GM19455 (cell line): ENCODE measurements at regions not wholly inside any gene's neighbourhood (a gene's known extent, or its start where the extent isn't known, plus 50 kb on each side); places are given as distances from the start of the nearest gene placed in this dataset.
"Not testable (repeated sequence)": the region's sequence is repeated elsewhere in the genome, so short reads cannot be mapped to it uniquely, and the experiment has no call there.

Experiments
- ATAC-seq: cut with Tn5 transposase; IDR thresholded peaks from one replicate; pipeline ENCODE4 v1.9.1; 2021; ENCODE audit not compliant: unreplicated experiment

DNA sequence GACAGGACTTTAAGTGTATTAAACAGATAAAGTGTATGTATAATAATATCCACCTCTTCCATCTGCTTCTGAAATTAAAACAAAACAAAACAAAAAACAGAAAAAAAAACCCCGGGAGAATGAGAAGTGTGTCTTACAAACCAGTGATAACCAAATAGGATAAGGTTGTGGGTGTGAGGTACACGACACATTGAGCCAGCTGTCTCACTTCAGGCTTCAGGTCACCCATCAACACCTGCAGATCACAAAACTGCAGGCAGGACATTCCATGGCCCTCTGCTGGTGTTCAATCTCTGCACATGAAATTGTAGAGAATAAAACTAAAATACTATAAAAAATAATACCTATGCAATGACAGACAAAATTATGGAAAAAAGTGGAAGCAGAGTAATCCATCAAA lies 339.9 kb downstream of the SFMBT2 start:
- no peak for ATAC-seq

DNA sequence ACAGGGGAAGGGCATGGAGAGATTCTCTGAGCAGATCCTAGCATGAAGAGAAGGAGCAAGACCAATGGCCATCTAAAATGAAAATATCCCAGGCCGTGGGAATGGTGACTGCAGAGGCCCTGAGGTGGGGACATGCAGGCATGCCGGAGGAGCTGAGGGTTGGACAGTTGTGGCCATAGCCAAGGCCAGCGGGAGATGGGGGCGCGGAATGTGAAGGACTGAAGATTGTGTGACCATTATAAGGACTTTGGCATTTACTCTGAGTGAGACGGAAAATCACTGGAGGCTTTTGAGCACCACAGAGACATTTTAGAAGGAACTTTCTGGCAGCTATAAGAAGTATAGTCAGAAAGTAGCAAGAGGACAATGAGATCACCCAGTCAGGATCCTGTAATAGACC lies 341.1 kb downstream of the SFMBT2 start:
- no peak for ATAC-seq

- ATAC-seq: no peak
Observed at GRCh38 chr10:7056216-7056615, 354.6 kb downstream of the SFMBT2 start.

DNA sequence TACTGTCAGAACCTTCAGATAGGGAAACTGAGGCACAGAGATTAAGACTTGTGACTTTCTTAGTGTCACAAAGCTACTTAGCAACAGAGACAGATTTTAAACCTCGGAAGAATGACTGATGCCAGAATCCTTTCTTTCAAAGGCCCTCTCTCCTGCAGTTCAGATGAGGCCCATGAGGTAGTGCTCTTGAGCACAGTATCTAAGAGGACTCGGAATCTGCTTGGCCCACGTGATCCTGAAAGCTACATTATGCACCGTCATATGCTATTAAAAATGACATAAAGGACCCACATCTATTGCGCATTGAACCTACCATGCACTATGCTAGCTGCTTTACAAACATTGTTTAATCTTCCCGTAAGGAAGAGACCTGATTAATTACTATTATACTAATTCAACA lies 355.9 kb downstream of the SFMBT2 start:
- ATAC-seq: no peak

DNA sequence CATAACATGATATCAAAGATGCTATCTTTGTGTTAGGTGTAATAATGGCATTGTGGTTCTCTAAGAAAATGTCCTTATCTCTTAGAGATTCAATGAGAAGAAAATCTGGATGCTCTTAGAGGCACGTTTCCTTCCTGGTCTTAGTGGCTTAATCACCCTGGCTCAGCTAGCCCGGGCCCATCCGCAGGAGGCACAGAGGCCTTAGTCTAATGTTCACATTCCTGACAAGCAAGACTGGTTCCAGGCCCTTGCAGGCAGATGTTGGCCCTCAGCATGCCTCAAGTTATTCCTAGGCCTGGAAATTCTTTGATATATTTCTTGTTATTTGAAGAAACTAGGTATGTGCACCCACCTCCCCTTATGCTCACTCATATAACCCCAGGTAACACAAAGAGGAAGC lies 357.6 kb downstream of the SFMBT2 start:
- no peak for ATAC-seq

- ATAC-seq: not testable (repeated sequence)
Observed at GRCh38 chr10:7050024-7050423, 360.8 kb downstream of the SFMBT2 start.

DNA sequence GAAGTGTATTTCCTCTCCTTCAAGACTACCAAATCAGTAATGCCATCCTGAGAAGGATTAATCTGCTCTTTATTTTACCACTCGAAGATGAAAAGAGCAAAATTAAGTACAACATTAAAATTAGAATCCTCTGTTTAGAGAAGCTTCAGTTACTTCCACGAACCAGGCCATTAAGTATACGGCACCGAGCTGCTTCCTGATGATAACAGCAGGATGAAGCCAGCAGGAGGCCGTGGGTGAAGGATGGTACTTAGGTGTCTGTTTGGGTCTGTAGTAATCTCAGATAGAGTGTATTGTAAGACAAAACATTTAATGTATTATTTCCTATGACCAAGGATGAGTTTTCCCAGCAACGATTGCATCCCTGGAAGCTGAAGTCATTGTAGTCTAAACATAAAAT lies 362.8 kb downstream of the SFMBT2 start:
- ATAC-seq: no peak

DNA sequence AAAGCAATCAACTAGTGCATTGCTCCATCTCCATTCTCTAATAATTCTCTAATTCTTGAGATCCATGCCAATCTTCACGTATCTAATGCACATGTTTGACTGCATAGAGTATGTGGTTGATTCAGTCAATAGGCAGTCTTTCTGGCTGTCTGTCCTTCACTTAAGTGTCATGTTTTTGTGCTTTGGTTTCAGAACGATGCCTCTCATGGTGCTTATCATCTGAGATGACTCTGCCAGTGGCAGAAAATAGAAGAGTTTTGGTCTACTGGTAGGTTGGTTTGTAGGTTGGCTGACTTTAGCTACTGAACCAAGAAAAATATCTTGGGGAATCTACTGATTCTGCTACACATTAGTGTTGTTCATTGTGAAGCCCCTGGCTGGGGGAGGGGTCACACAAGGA lies 364.2 kb downstream of the SFMBT2 start:
- peak; percentile 64 for ATAC-seq

- ATAC-seq: peak; percentile 78
Observed at GRCh38 chr10:7045891-7046599, 364.8 kb downstream of the SFMBT2 start.

DNA sequence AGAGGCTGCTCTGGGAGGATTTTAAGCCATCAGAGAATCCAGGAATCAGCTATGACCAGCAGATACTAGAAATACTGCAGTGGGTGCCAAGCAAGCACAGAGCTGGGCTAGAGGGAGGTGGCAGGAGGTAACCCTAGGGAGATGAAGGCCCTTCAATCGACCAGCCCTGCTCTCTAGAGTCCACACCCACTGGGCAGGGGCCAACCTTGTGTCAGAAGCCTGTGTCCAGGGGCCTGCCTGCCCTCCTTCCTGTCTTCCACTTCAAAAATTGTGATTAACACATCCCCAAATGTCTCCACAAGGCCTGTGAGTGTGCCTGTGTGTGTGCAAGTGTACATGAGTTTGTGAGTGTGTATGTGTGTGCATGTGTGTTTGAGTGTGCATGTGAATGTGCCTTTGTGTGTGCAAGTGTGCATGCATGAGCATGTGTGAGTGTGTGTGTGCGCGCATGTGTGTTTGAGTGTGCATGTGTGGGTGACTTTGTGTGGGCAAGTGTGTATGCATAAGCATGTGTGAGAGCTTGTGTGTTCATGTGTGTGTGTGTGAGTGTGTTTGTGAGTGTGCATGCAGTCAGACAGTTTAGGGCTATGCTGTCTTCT lies 367.7 kb downstream of the SFMBT2 start:
- ATAC-seq: no peak

DNA sequence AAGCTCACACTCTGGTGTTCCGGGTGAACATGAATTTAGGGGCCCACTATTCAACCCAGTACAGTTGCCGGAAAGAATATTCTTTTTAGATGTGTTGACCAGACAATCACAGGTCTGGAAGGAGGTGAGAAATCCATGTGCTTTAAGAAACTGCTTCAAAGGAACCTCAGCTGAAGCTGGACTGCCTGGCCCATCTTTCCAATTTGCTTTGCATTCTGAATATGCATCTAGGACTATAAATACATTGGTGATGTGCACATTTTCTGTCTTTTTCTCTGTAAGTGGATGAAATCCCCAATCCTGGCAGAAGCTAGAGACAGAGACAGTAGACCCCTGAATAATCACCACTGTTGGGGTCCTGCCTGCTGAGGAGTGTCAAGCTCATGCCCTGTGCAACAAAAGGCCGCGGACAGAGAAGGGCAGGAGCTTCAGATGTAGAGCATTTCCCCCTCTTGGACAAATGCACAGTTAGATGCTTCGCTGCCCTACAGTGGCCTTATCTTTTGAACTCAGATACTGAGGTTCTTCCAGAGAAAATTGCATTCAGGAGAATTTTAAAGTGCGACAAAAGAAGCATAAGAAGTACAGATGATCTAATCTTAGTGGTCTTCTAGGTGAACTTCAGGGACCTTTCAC lies 368.3 kb downstream of the SFMBT2 start:
- no peak for ATAC-seq

DNA sequence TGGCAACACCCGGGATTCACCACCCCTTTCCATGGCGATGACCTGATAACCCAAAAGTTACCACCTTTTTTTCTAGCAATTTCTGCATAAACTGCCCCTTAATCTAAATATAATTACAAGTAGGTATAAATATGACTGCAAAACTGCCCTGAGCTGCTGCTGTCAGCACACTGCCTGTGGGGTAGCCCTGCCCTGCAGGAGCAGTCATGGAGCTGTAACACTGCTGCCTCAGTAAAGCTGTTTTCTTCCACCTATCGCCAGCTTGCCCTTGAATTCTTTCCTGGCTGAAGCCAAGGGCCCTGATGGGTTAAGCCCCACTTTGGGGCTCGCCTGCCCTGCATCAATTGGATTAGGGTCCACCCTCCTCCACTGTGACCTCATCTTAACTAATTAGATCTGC lies 368.8 kb downstream of the SFMBT2 start:
- ATAC-seq: no peak

DNA sequence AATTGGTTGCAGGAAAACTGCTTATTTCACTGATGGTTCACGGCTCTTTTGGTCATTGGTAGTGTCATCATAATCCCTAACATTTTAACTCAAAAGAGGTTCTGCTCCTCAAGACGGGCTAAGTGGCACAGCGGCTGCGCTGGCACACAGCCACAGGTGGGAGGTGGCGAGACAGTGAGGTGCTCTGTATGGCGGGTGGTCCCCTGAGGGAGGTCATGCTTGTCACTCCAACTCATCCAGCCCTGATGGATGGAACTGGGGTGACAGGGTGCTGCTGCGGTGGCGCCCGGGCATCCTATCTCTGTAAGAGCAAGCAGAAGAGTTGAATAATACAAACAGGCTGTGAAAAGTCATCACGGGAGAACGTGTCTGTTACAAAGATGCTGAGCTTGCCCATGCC lies 370.2 kb downstream of the SFMBT2 start:
- no peak for ATAC-seq

DNA sequence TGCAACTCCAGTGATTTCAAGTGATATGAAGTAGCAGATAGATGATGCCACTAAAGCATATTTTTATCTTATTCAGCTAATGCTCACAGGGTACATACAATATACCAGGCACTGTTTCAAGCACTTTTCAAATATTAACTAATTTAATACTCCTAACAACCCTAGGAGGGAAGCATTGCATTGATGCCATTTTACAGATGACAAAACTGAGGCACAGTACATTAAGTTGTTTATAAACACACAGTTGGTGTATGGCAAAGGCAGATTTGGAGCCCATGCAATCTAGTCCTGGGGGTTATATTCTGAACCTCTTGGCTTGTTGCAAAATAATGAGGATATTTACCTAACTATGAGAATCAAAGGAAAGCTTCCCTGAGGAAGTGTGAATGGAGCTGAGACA lies 371.0 kb downstream of the SFMBT2 start:
- no peak for ATAC-seq

DNA sequence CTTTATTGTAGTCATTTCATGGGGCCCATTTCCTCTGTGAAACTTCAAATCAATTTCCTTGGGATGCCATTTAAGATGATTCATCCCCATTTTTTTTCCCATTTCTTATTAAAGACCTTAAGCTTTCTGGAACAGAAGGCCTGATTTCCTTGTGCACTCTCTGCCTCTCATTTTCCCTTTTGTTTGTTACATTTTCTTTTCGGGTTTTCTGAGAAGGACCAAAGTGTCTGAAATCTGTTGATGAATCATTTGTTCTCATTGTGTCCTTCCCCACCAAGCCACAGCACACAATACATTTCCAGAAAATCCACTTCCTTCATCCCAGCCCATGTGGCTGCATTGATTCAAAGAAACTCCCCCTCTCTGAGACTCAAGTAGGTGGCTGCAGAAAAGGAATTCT lies 372.4 kb downstream of the SFMBT2 start:
- ATAC-seq: no peak

- ATAC-seq: not testable (repeated sequence)
Observed at GRCh38 chr10:7037434-7037833, 373.4 kb downstream of the SFMBT2 start.

GRCh38 chr10:7036951-7037350 lies 373.9 kb downstream of the SFMBT2 start:
- ATAC-seq: no peak

- no peak for ATAC-seq
Observed at GRCh38 chr10:7035126-7035761, 375.6 kb downstream of the SFMBT2 start.

- ATAC-seq: no peak
Observed at GRCh38 chr10:7033031-7033430, 377.8 kb downstream of the SFMBT2 start.

DNA sequence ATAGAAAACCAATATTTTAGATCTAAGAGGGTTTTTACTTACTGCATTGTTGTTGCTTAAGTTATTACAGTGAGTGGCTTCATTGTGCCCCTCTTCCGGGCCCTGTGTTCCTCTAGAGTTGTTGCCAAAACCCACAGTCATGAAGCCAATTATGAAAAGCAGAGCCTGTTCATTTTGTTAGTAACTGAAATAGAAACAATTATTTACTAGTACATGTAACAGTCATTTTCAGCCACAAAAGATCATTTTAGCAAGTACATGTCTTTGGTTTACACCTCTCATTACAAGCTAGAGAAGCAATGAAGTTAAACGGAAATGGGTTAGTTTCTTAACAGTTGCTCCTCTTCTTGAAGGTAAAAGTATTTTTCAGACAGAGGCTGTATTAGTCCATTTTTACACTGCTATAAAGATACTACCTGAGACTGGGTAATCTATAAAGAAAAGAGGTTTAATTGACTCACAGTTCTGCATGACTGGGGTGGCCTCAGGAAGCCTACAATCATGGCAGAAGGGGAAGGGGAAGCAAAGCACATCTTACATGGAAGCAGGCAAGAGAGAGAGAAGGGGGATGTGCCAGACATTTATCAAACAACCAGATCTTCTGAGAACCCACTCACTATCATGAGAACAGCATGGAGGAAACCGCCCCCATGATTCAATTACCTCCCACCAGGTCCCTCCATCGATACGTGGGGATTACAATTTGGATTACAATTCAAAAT lies 380.5 kb downstream of the SFMBT2 start:
- ATAC-seq: no peak

GRCh38 chr10:7029672-7030071 lies 381.2 kb downstream of the SFMBT2 start:
- ATAC-seq: no peak
